SK-N-DZ (cell line): ENCODE measurements at regions not wholly inside any gene's neighbourhood (a gene's known extent, or its start where the extent isn't known, plus 50 kb on each side); places are given as distances from the start of the nearest gene placed in this dataset.

Experiments
- DNase-seq: peaks from one replicate; pipeline ENCODE4 v3.0.0-alpha.2; 2015; ENCODE audit warnings: low spot score

GRCh38 chr14:29217813-29218450 lies 451.3 kb downstream of the FOXG1 start:
- DNase-seq, result no peak

- DNase-seq, result peak; percentile 2
Measured at GRCh38 chr14:29220072-29220471, 453.5 kb downstream of the FOXG1 start.

GRCh38 chr14:29220566-29220965 lies 454.0 kb downstream of the FOXG1 start:
- DNase-seq, result no peak

GRCh38 chr14:29222006-29222405 lies 455.4 kb downstream of the FOXG1 start:
- DNase-seq, result no peak

GRCh38 chr14:29222671-29223268 lies 456.2 kb downstream of the FOXG1 start:
- peak; percentile 7 for DNase-seq

GRCh38 chr14:29223947-29224346 lies 457.4 kb downstream of the FOXG1 start:
- DNase-seq, result no peak

- DNase-seq, result no peak
Measured at GRCh38 chr14:29227631-29228030, 461.0 kb downstream of the FOXG1 start.

- DNase-seq, result no peak
Measured at GRCh38 chr14:29232153-29232552, 465.6 kb downstream of the FOXG1 start.

- no peak for DNase-seq
Measured at GRCh38 chr14:29232711-29233110, 466.1 kb downstream of the FOXG1 start.

- no peak for DNase-seq
Measured at GRCh38 chr14:29233188-29233587, 466.6 kb downstream of the FOXG1 start.

GRCh38 chr14:29235991-29236390 lies 469.4 kb downstream of the FOXG1 start:
- DNase-seq, result no peak

GRCh38 chr14:29236401-29236800 lies 469.8 kb downstream of the FOXG1 start:
- DNase-seq, result no peak

- DNase-seq, result no peak
Measured at GRCh38 chr14:29236848-29237247, 470.3 kb downstream of the FOXG1 start.

- DNase-seq, result no peak
Measured at GRCh38 chr14:29240066-29240465, 473.5 kb downstream of the FOXG1 start.

GRCh38 chr14:29242755-29243754 lies 476.5 kb downstream of the FOXG1 start:
- no peak for DNase-seq

- DNase-seq, result no peak
Measured at GRCh38 chr14:29255692-29256091, 489.1 kb downstream of the FOXG1 start.

- no peak for DNase-seq
Measured at GRCh38 chr14:29262979-29263378, 496.4 kb downstream of the FOXG1 start.

GRCh38 chr14:29264865-29265264 lies 498.3 kb downstream of the FOXG1 start:
- DNase-seq, result no peak

GRCh38 chr14:29265852-29266251 lies 499.3 kb downstream of the FOXG1 start:
- DNase-seq, result no peak

- no peak for DNase-seq
Measured at GRCh38 chr14:29271669-29272068, 505.1 kb downstream of the FOXG1 start.

GRCh38 chr14:29273513-29273912 lies 506.9 kb downstream of the FOXG1 start:
- DNase-seq, result no peak

GRCh38 chr14:29274890-29275596 lies 508.5 kb downstream of the FOXG1 start:
- peak; percentile 22 for DNase-seq
